ENCODE measurements at regions not wholly inside any gene's neighbourhood (a gene's known extent, or its start where the extent isn't known, plus 50 kb on each side); places are given as distances from the start of the nearest gene placed in this dataset.

DNA sequence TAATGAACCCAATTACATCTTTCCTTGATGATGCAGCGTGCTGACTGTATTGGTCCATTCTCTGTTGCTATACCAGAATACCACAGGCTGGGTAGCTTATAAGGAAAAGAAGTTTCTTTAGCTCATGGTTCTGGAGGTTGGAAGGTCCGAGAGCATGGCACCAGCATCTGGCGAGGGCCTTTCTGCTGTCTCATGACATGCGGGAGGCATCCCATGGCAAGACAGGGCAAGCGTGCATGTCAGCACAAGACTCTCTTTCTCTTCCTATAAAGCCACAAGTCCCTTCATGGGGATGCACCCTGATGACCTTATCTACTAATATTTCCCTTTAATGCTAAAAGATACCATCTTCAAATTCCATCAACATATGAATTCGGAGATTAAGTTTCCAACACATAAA, 122.8 kb upstream of the FHL2 start:
- H3K36me3 ChIP-seq, result no peaks in the 10 kb centered on the region
- H3K27me3 ChIP-seq, result no peaks in the 10 kb centered on the region
- H3K9me3 ChIP-seq, result no peaks in the 10 kb centered on the region
- H3K27ac ChIP-seq, result no peak overlapping the region
- H3K4me3 ChIP-seq (ENCODE audit: low read depth in 1 of 2, low read length in 1 of 2), result no peak overlapping the region
- no peaks in the 10 kb centered on the region for H3K4me1 ChIP-seq (ENCODE audit: control insufficient read depth in 1 of 2, insufficient read depth in 1 of 2, low read depth in 1 of 2, low read length in 1 of 2)
- TF ChIP-seq, protein P1, sequence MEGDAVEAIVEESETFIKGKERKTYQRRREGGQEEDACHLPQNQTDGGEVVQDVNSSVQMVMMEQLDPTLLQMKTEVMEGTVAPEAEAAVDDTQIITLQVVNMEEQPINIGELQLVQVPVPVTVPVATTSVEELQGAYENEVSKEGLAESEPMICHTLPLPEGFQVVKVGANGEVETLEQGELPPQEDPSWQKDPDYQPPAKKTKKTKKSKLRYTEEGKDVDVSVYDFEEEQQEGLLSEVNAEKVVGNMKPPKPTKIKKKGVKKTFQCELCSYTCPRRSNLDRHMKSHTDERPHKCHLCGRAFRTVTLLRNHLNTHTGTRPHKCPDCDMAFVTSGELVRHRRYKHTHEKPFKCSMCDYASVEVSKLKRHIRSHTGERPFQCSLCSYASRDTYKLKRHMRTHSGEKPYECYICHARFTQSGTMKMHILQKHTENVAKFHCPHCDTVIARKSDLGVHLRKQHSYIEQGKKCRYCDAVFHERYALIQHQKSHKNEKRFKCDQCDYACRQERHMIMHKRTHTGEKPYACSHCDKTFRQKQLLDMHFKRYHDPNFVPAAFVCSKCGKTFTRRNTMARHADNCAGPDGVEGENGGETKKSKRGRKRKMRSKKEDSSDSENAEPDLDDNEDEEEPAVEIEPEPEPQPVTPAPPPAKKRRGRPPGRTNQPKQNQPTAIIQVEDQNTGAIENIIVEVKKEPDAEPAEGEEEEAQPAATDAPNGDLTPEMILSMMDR (IDR thresholded peaks at IDR 0.05), result no peak

DNA sequence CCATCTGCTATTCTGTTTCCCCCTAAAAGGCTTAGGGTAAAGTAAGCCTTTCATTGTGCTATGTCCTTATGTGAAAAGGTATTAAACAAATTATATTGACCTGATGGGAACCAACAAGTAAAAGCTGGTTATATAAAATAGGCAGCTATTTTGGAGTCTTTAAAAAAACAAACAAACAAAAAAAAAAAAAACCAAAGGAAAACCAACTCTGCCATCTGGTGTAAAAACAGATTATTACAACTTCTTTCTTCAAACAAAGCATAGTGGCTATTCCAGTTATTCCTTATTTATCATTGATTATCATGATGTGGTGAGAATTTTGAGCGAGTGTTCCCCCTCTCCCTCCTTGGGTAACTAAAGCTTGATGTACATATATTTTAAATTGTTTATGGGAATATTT, 122.3 kb upstream of the FHL2 start:
- no peak overlapping the region for H3K27ac ChIP-seq
- no peaks in the 10 kb centered on the region for H3K4me1 ChIP-seq (ENCODE audit: control insufficient read depth in 1 of 2, insufficient read depth in 1 of 2, low read depth in 1 of 2, low read length in 1 of 2)
- H3K36me3 ChIP-seq, result no peaks in the 10 kb centered on the region
- H3K27me3 ChIP-seq, result no peaks in the 10 kb centered on the region
- H3K9me3 ChIP-seq, result no peaks in the 10 kb centered on the region
- no peak overlapping the region for H3K4me3 ChIP-seq (ENCODE audit: low read depth in 1 of 2, low read length in 1 of 2)
- TF ChIP-seq, protein P1 (IDR thresholded peaks at IDR 0.05), result no peak

DNA sequence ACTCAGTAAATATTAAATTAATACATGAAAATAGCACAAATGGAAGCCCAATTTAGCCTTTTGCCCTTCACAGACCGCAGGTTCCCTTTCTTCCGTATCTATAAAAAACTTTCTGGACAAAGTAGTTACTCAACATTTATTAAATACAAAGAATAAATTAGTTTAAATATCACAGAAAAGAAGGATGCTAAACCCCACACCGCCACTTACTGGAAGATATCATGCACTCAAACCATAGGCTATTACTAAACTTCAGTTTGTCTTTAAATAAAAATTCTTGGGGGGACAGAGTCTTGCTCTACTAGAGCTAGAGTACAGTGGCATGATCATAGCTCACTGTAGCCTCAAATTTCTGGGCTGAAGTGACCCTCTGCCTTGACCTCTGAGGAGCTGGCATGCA, 120.7 kb upstream of the FHL2 start:
- no peaks in the 10 kb centered on the region for H3K9me3 ChIP-seq
- H3K27me3 ChIP-seq, result no peaks in the 10 kb centered on the region
- H3K4me3 ChIP-seq (ENCODE audit: low read depth in 1 of 2, low read length in 1 of 2), result no peak overlapping the region
- H3K4me1 ChIP-seq (ENCODE audit: control insufficient read depth in 1 of 2, insufficient read depth in 1 of 2, low read depth in 1 of 2, low read length in 1 of 2), result no peaks in the 10 kb centered on the region
- H3K27ac ChIP-seq, result no peak overlapping the region
- TF ChIP-seq, protein P1 (IDR thresholded peaks at IDR 0.05), result no peak
- no peaks in the 10 kb centered on the region for H3K36me3 ChIP-seq

DNA sequence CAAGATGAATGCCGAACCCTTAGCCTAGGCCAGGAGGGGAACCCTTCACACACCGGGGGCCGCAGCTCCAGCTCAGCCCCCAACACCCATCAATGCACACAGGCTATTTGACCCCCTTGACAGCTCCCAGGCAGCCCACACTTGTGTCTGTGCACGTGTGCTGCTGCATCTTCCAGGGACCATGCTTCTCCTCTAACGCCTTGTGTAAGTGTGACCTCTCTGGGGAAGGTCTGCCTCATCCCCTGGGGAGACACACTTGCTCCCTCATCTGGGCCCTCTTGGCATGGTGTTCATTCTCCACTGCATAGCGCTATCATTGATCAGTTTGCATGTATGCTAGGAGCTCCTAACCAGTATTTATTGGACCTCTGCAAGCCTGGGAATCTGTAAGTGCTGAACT, 120.0 kb upstream of the FHL2 start:
- Histone ChIP-seq H3K36me3 (no peaks in the 10 kb centered on the region), H3K27me3 (no peaks in the 10 kb centered on the region), H3K4me3 (ENCODE audit: low read depth in 1 of 2, low read length in 1 of 2) (no peak overlapping the region), H3K4me1 (ENCODE audit: control insufficient read depth in 1 of 2, insufficient read depth in 1 of 2, low read depth in 1 of 2, low read length in 1 of 2) (no peaks in the 10 kb centered on the region), H3K9me3 (no peaks in the 10 kb centered on the region), H3K27ac (no peak overlapping the region)
- TF ChIP-seq, protein P1 (IDR thresholded peaks at IDR 0.05), result no peak

DNA sequence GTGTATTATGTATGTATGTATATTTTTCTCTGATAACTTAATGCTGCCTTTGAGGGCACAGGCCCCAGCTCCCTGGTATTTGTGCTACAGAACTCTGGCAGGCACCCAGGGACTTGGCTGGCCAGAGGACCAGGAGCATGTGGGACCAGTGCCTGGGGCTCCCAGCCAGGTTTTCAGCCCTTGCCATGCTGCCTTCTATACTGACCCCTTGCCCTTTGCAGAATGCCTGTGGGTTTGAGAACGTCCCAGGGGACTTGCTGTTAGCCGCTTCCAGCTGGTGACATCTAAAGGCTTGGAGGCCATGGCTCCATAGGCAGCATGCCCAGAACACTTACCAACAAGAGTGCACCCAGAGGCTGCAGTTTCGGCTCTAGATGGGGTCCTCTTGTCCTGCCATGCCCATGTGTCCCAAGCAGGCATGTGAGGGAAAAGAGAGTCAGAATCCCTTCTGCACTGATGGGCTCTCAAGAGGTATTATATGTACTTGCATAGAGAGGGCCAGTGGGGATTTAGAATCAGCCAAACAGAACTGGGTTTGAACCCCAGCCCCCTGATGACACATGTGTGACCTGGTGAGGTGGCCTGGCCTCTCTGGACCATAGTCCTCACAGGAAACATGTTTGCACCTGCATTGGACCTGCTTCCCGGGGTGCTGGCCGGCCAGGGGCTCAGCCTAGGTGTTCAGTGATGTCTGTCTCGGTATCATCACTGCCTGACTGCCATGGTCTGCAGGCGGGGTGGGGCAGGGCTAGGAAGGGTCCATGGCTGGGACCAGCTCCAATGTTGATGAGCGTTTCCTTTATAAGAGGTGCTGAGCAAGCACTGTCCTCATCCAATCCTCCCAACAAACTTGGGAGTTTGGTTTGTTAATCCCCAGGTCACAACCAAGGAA, 119.2 kb upstream of the FHL2 start:
- Histone ChIP-seq H3K4me1 (ENCODE audit: control insufficient read depth in 1 of 2, insufficient read depth in 1 of 2, low read depth in 1 of 2, low read length in 1 of 2) (no peaks in the 10 kb centered on the region), H3K9me3 (no peaks in the 10 kb centered on the region), H3K27me3 (no peaks in the 10 kb centered on the region), H3K27ac (no peak overlapping the region), H3K4me3 (ENCODE audit: low read depth in 1 of 2, low read length in 1 of 2) (no peak overlapping the region), H3K36me3 (no peaks in the 10 kb centered on the region)
- TF ChIP-seq, protein P1 (IDR thresholded peaks at IDR 0.05), result no peak

All from neutrophil (primary cell).